ENCODE measurements at regions not wholly inside any gene's neighbourhood (a gene's known extent, or its start where the extent isn't known, plus 50 kb on each side); places are given as distances from the start of the nearest gene placed in this dataset.

DNA sequence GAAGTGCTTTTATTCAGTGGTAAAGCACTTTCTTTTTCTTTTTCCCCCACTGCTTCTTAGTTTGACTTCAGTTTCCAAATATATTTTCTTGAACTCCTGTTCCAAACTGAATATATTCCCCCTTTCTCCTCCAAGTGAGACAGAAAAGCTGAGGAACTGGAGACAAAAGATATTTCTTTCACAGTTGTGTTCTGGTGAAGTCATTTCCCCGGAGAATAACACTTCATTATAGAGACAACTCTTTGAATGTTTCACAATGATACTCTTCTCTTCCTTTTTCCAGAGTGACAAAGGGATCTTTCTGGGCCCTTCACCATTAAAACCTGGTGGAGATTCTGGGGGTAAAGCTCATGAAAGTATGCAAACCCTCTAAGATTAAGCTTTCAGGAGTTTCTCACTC is 860.8 kb upstream of the SLITRK5 start:
- TF ChIP-seq, protein P1, sequence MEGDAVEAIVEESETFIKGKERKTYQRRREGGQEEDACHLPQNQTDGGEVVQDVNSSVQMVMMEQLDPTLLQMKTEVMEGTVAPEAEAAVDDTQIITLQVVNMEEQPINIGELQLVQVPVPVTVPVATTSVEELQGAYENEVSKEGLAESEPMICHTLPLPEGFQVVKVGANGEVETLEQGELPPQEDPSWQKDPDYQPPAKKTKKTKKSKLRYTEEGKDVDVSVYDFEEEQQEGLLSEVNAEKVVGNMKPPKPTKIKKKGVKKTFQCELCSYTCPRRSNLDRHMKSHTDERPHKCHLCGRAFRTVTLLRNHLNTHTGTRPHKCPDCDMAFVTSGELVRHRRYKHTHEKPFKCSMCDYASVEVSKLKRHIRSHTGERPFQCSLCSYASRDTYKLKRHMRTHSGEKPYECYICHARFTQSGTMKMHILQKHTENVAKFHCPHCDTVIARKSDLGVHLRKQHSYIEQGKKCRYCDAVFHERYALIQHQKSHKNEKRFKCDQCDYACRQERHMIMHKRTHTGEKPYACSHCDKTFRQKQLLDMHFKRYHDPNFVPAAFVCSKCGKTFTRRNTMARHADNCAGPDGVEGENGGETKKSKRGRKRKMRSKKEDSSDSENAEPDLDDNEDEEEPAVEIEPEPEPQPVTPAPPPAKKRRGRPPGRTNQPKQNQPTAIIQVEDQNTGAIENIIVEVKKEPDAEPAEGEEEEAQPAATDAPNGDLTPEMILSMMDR (IDR thresholded peaks at IDR 0.05; ENCODE audit: low read length) = no peak
- no peak for TF ChIP-seq EZH2 (IDR thresholded peaks at IDR 0.05; ENCODE audit: borderline replicate concordance, low read length)

Measured in OCI-LY1 (cell line).